HG02588 (cell line): ENCODE measurements at regions not wholly inside any gene's neighbourhood (a gene's known extent, or its start where the extent isn't known, plus 50 kb on each side); places are given as distances from the start of the nearest gene placed in this dataset.

ENCODE experiments used
- ATAC-seq: cut with Tn5 transposase; IDR thresholded peaks from one replicate; pipeline ENCODE4 v1.9.1; 2021; ENCODE audit warnings: mild to moderate bottlenecking, moderate library complexity; ENCODE audit not compliant: unreplicated experiment

DNA sequence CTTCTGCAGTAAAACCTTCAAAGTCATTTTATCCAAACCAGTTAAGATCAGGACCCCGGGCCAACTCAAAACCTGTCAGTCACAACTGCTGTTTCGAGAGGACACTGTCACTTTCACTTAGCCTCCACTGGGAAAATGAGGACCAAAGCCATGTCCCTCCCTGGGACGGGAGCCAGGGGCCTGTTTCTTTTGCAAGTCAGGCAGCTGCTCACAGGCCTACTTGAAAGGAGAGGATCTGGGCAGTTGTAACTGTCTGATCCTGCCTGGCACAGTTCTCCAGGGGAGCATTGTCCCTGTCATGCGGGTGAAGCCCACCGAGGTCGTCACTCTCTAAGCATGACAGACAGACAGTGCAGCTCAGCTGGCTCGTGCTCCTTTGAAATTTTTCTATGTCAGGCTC lies 276.2 kb downstream of the NPIPA8 start:
- no peak for ATAC-seq

GRCh38 chr16:18059577-18059976 lies 277.0 kb downstream of the NPIPA8 start:
- no peak for ATAC-seq

- no peak for ATAC-seq
These were observed 277.4 kb downstream of the NPIPA8 start for GRCh38 chr16:18059089-18059488.

- no peak for ATAC-seq
These were observed 281.1 kb downstream of the NPIPA8 start for GRCh38 chr16:18055411-18055916.

DNA sequence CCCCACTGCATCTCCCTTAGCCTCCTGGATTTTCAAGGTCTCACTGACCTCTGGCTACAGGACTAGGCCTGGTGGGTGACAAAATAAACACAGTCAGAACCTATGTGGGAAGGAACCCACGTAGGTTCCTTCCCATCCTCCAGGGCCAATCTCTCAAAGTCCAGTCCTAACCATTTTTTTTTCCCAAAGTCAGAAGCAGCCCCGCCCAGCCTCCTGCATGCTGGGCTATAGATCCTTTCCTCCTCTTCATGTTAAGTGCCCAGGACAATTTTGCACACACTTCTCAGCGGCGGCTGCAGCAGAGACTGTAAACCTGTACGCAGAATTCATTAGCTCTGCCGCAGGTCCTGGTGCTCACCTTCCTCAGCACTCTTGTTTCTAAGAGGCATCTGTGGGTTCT lies 285.8 kb downstream of the NPIPA8 start:
- ATAC-seq, result no peak

DNA sequence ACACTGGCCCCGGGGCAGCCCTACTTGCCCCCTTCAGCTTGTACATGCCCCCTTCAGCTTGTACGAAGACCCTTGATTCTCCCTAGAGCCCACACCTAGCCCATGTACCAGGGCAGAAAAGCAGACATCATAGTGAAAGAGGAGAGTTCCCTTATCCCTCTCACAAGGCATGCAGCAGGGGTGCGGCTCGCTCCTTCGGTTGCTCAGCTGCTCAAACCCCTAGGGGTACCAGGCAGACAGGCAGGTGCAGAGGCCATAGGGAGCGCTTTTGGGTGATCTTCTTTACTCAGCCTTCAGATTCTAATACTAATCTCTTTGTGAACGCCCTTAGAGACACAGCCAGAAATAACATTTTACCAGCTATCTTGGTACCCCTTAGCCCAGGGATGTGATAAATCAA lies 286.3 kb downstream of the NPIPA8 start:
- ATAC-seq, result no peak

- ATAC-seq, result no peak
These were observed 286.9 kb downstream of the NPIPA8 start for GRCh38 chr16:18049547-18050133.

GRCh38 chr16:18048853-18049546 lies 287.5 kb downstream of the NPIPA8 start:
- ATAC-seq, result no peak

DNA sequence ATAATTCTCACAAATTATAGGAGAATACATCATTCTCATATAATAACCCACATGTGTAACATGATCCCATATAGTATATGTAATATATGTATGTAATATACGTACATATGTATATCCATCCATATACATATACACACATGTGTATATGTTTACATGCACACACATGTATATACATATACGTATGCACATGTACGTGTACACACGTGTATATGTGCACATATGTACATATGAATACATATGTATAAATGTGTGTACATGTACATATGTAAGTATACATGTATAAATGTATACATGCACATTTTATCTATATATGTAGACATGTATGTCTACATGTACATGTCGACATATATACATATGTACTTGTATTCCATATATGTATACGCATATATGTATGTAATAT lies 288.8 kb downstream of the NPIPA8 start:
- no peak for ATAC-seq

GRCh38 chr16:18045356-18045755 lies 291.2 kb downstream of the NPIPA8 start:
- ATAC-seq, result no peak

DNA sequence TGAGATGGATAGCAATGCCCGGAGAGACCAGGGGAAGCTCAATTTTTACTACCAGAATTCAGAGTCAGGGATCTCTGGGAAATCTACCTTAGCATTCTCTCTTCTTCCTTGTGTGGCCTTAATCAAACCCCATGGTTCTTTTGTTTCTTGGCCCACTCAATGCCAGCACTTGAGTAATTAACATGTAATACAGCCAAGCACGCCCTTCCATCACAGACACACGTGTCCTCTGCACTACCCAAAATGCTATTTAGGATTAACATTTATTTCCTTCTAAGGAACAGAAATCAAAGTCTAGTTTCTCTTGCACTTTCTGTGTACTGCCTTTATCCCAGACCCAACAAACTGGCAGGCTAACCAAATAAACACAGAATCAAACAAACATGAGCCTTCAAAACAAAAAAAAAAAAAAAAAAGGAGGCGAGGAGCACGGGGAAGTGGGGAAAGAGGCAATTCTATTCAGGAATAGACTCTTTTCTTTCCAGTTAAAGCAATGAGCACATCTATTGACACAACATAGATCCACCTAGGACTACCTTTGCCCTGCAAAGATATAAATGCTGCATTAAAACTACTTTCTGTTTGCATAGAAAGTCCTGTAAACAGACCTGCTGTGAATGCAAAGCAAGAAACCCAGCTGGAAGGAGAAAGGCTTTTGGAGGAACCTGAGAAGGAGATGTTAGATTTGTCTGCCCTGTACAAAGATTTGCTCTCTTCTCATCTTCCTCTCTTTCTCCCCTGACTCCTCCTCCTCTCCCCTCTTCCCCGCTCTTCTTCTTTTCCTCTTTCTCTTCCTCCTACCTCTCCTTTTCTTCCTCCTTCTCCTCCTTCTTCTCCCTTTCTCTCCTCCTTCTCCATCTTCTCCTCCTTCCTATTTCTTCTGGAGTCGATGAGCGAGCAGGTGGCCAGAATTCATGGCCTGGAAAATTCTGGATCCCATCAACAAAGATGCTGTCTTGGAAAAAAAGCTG lies 294.4 kb downstream of the NPIPA8 start:
- ATAC-seq, result no peak

- no peak for ATAC-seq
These were observed 296.6 kb downstream of the NPIPA8 start for GRCh38 chr16:18039931-18040330.

DNA sequence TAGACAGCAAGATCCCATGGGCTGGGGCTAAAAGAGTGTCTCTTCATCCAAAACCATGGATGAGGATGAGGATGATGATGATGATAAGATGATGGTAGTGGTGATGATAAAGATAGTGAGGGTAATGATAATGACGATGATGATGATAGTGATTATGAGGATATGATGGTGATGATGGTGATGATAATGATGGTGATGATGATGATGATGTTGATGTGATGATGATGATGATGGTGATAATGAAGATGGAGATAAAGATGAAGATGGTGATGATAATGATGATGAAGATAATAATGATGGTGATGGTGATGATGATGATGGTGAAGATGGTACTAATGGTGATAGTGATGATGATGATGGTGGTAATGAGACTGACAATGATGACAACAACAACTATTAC lies 299.5 kb downstream of the NPIPA8 start:
- no peak for ATAC-seq

GRCh38 chr16:18024611-18025010 lies 311.9 kb downstream of the NPIPA8 start:
- ATAC-seq, result no peak

- ATAC-seq, result no peak
These were observed 318.2 kb downstream of the NPIPA8 start for GRCh38 chr16:18018376-18018775.

DNA sequence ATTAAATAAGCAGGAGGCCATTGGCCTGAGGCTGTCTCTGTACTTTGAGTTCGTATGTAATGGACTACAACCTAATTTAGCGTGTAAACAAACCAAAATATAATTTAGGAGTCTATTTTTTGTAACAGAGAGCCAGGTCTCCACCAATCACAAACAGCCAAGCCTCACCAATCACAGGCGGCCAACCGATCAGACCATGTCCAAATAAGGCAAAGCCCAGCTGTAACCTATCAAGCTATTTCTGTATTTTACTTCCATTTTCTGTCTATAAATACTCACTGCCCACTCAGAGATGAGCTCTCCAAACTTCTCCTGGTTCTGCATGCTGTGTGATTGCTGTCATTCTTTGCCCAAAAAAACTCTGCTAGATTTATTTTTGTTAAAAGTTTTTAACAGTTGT lies 322.7 kb downstream of the NPIPA8 start:
- ATAC-seq, result no peak

GRCh38 chr16:18008356-18008755 lies 328.2 kb downstream of the NPIPA8 start:
- ATAC-seq, result no peak

GRCh38 chr16:18003033-18003432 lies 333.5 kb downstream of the NPIPA8 start:
- no peak for ATAC-seq

- no peak for ATAC-seq
These were observed 337.5 kb downstream of the NPIPA8 start for GRCh38 chr16:17998996-17999395.

DNA sequence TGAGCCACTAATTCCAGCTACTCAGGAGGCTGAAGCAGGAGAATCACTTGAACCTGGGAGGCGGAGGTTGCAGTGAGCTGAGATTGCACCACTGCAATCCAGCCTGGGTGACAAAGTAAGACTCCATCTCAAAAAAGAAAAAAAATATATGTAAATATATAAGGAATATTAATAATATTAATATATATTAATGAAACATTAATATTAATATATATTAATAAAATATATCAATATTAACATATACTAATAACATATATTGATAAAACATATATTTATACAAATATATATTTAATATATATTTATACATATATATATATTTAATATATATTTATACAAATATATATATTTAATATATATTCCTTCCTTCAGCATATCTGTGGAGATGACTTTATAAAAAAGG lies 338.0 kb downstream of the NPIPA8 start:
- ATAC-seq, result no peak

- no peak for ATAC-seq
These were observed 342.5 kb downstream of the NPIPA8 start for GRCh38 chr16:17994027-17994426.

DNA sequence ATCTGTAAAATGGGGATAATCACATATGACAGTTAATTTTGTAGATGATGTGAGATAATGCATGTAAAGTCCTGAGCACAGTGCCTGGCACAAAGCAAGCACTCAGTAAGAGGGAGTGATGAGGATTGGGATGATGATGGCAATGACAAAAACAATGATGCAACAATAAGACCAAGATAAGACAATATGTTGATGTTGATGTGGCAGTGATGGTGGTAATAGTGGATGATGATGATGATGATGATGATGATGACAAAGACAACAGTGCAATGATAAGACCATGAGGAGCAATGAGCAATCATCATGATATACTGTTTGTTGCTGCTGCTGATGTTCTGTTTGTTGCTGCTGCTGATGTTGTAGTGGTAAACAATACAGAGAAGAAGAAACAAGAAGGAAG lies 344.1 kb downstream of the NPIPA8 start:
- no peak for ATAC-seq
